ENCODE measurements at regions not wholly inside any gene's neighbourhood (a gene's known extent, or its start where the extent isn't known, plus 50 kb on each side); places are given as distances from the start of the nearest gene placed in this dataset.

DNA sequence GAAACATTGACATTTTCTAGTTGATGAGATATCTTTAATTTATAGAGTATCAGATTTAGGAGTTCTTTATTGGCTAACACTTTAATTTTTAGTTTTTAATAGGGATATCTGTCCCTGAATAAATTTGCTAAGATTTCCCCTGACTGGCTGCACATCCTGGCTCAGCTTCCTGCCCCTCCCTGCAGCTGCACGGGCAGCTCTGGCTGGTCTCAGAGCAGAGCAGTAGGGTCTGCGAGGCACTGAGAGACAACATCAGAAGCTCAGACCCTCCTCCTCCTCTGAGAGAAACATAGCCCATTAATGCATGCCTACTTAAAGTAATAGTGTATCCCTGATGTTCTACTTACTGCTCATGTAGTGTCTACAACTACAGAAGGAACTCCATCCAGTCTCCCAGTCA lies 139.2 kb downstream of the TNFSF13B start:
- TF ChIP-seq POLR2A (IDR thresholded peaks at IDR 0.05) (no peak), EP300 (IDR thresholded peaks at IDR 0.05) (no peak), POLR2AphosphoS5 (IDR thresholded peaks at IDR 0.05) (no peak)
- TF ChIP-seq, protein P1, sequence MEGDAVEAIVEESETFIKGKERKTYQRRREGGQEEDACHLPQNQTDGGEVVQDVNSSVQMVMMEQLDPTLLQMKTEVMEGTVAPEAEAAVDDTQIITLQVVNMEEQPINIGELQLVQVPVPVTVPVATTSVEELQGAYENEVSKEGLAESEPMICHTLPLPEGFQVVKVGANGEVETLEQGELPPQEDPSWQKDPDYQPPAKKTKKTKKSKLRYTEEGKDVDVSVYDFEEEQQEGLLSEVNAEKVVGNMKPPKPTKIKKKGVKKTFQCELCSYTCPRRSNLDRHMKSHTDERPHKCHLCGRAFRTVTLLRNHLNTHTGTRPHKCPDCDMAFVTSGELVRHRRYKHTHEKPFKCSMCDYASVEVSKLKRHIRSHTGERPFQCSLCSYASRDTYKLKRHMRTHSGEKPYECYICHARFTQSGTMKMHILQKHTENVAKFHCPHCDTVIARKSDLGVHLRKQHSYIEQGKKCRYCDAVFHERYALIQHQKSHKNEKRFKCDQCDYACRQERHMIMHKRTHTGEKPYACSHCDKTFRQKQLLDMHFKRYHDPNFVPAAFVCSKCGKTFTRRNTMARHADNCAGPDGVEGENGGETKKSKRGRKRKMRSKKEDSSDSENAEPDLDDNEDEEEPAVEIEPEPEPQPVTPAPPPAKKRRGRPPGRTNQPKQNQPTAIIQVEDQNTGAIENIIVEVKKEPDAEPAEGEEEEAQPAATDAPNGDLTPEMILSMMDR (IDR thresholded peaks at IDR 0.05): no peak

All from gastroesophageal sphincter (tissue), 3 donors.